ENCODE measurements at regions not wholly inside any gene's neighbourhood (a gene's known extent, or its start where the extent isn't known, plus 50 kb on each side); places are given as distances from the start of the nearest gene placed in this dataset.
"Not testable (repeated sequence)": the region's sequence is repeated elsewhere in the genome, so short reads cannot be mapped to it uniquely, and the experiment has no call there.

GRCh38 chrX:137882960-137883359 lies 317.0 kb downstream of the ZIC3 start:
- no peak for DNase-seq (ENCODE audit: low spot score)

GRCh38 chrX:137884813-137885212 lies 318.9 kb downstream of the ZIC3 start:
- DNase-seq (ENCODE audit: low spot score), result not testable (repeated sequence)

GRCh38 chrX:137891431-137891830 lies 325.5 kb downstream of the ZIC3 start:
- no peak for DNase-seq (ENCODE audit: low spot score)

GRCh38 chrX:137896123-137896522 lies 330.2 kb downstream of the ZIC3 start:
- no peak for DNase-seq (ENCODE audit: low spot score)

GRCh38 chrX:137915466-137915865 lies 349.5 kb downstream of the ZIC3 start:
- DNase-seq (ENCODE audit: low spot score), result no peak

GRCh38 chrX:137916090-137916746 lies 350.3 kb downstream of the ZIC3 start:
- DNase-seq (ENCODE audit: low spot score), result no peak

- no peak for DNase-seq (ENCODE audit: low spot score)
Measured at GRCh38 chrX:137926090-137926489, 360.2 kb downstream of the ZIC3 start.

- no peak for DNase-seq (ENCODE audit: low spot score)
Measured at GRCh38 chrX:137929951-137930350, 364.0 kb downstream of the ZIC3 start.

GRCh38 chrX:137930533-137930932 lies 364.6 kb downstream of the ZIC3 start:
- no peak for DNase-seq (ENCODE audit: low spot score)

GRCh38 chrX:137934214-137934613 lies 368.3 kb downstream of the ZIC3 start:
- not testable (repeated sequence) for DNase-seq (ENCODE audit: low spot score)

GRCh38 chrX:137934887-137935286 lies 369.0 kb downstream of the ZIC3 start:
- DNase-seq (ENCODE audit: low spot score), result not testable (repeated sequence)

- no peak for DNase-seq (ENCODE audit: low spot score)
Measured at GRCh38 chrX:137945470-137945869, 379.5 kb downstream of the ZIC3 start.

GRCh38 chrX:137969191-137969590 lies 403.3 kb downstream of the ZIC3 start:
- no peak for DNase-seq (ENCODE audit: low spot score)

- no peak for DNase-seq (ENCODE audit: low spot score)
Measured at GRCh38 chrX:137982472-137983172, 416.7 kb downstream of the ZIC3 start.

- DNase-seq (ENCODE audit: low spot score), result no peak
Measured at GRCh38 chrX:137988470-137988869, 422.5 kb downstream of the ZIC3 start.

GRCh38 chrX:137998619-137999018 lies 432.7 kb downstream of the ZIC3 start:
- no peak for DNase-seq (ENCODE audit: low spot score)

- DNase-seq (ENCODE audit: low spot score), result no peak
Measured at GRCh38 chrX:137999071-137999470, 433.1 kb downstream of the ZIC3 start.

- DNase-seq (ENCODE audit: low spot score), result no peak
Measured at GRCh38 chrX:137999552-137999951, 433.6 kb downstream of the ZIC3 start.

GRCh38 chrX:138001226-138001625 lies 435.3 kb downstream of the ZIC3 start:
- DNase-seq (ENCODE audit: low spot score), result no peak

GRCh38 chrX:138006180-138006579 lies 440.3 kb downstream of the ZIC3 start:
- no peak for DNase-seq (ENCODE audit: low spot score)

- no peak for DNase-seq (ENCODE audit: low spot score)
Measured at GRCh38 chrX:138008281-138008680, 442.4 kb downstream of the ZIC3 start.

- DNase-seq (ENCODE audit: low spot score), result no peak
Measured at GRCh38 chrX:138011468-138011867, 445.5 kb downstream of the ZIC3 start.

GRCh38 chrX:138014577-138014976 lies 448.6 kb downstream of the ZIC3 start:
- no peak for DNase-seq (ENCODE audit: low spot score)
